DMS153 treated with DMSO at 0.1 percent for 48 hours (cell line): ENCODE measurements at regions not wholly inside any gene's neighbourhood (a gene's known extent, or its start where the extent isn't known, plus 50 kb on each side); places are given as distances from the start of the nearest gene placed in this dataset.

Experiments
- DNase-seq: peaks from one replicate; lab custom pipeline; 2025; ENCODE audit not compliant: unreplicated experiment; lab: John Stamatoyannopoulos, UW

GRCh38 chr1:216924732-216925131 lies 201.5 kb upstream of the ESRRG start:
- DNase-seq: no peak

GRCh38 chr1:216923601-216924000 lies 200.4 kb upstream of the ESRRG start:
- DNase-seq: no peak

- DNase-seq: no peak
These were observed 199.2 kb upstream of the ESRRG start for GRCh38 chr1:216922406-216922805.

GRCh38 chr1:216921866-216922265 lies 198.6 kb upstream of the ESRRG start:
- no peak for DNase-seq

GRCh38 chr1:216919060-216919970 lies 196.1 kb upstream of the ESRRG start:
- no peak for DNase-seq

- no peak for DNase-seq
These were observed 193.7 kb upstream of the ESRRG start for GRCh38 chr1:216916890-216917438.

- no peak for DNase-seq
These were observed 191.7 kb upstream of the ESRRG start for GRCh38 chr1:216914974-216915373.

- DNase-seq: no peak
These were observed 190.7 kb upstream of the ESRRG start for GRCh38 chr1:216913976-216914375.

- DNase-seq: no peak
These were observed 187.0 kb upstream of the ESRRG start for GRCh38 chr1:216910081-216910840.

- no peak for DNase-seq
These were observed 184.9 kb upstream of the ESRRG start for GRCh38 chr1:216908126-216908525.

- DNase-seq: no peak
These were observed 183.9 kb upstream of the ESRRG start for GRCh38 chr1:216907100-216907499.

GRCh38 chr1:216905781-216906180 lies 182.6 kb upstream of the ESRRG start:
- DNase-seq: no peak

- no peak for DNase-seq
These were observed 181.9 kb upstream of the ESRRG start for GRCh38 chr1:216905137-216905536.

GRCh38 chr1:216904471-216904870 lies 181.2 kb upstream of the ESRRG start:
- no peak for DNase-seq

GRCh38 chr1:216903382-216903740 lies 180.1 kb upstream of the ESRRG start:
- DNase-seq: no peak

- peak; percentile 59 for DNase-seq
These were observed 179.6 kb upstream of the ESRRG start for GRCh38 chr1:216902669-216903381.

GRCh38 chr1:216900116-216900620 lies 176.9 kb upstream of the ESRRG start:
- no peak for DNase-seq

GRCh38 chr1:216898801-216899200 lies 175.6 kb upstream of the ESRRG start:
- no peak for DNase-seq

GRCh38 chr1:216896146-216896545 lies 172.9 kb upstream of the ESRRG start:
- no peak for DNase-seq

- DNase-seq: no peak
These were observed 171.3 kb upstream of the ESRRG start for GRCh38 chr1:216894494-216894893.

- no peak for DNase-seq
These were observed 169.4 kb upstream of the ESRRG start for GRCh38 chr1:216892581-216893160.
